ENCODE measurements at regions not wholly inside any gene's neighbourhood (a gene's known extent, or its start where the extent isn't known, plus 50 kb on each side); places are given as distances from the start of the nearest gene placed in this dataset.

- TF ChIP-seq GATA2 (IDR thresholded peaks at IDR 0.05; ENCODE audit: low read depth, low read length): no peak
- no peak for TF ChIP-seq GATA3 (IDR thresholded peaks at IDR 0.05; ENCODE audit: low read depth, low read length)
Observed at GRCh38 chr13:34107806-34108205, 289.9 kb downstream of the RFC3 start.

GRCh38 chr13:34108410-34108809 lies 290.5 kb downstream of the RFC3 start:
- TF ChIP-seq GATA2 (IDR thresholded peaks at IDR 0.05; ENCODE audit: low read depth, low read length) (no peak), GATA3 (IDR thresholded peaks at IDR 0.05; ENCODE audit: low read depth, low read length) (no peak)

DNA sequence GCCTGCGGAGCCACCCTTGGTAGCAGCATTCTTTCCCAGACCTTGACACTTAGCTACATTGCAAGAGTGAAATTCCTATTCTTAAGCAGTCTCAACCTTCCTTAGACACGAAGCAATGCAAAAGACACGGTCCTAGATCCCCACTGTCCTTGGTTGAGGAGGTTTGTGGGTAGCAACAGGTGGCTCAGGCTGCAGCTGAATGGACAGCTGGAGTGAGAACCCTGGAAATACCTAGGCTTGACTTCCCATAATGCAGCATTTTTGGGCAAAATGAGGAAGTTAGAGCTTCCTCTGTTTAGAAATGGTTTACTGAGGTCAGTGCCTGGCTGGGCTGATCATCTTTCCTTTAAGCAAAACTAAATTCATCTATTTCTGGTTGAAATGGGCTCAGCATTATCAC lies 296.6 kb downstream of the RFC3 start:
- TF ChIP-seq GATA2 (IDR thresholded peaks at IDR 0.05; ENCODE audit: low read depth, low read length): no peak
- no peak for TF ChIP-seq GATA3 (IDR thresholded peaks at IDR 0.05; ENCODE audit: low read depth, low read length)

DNA sequence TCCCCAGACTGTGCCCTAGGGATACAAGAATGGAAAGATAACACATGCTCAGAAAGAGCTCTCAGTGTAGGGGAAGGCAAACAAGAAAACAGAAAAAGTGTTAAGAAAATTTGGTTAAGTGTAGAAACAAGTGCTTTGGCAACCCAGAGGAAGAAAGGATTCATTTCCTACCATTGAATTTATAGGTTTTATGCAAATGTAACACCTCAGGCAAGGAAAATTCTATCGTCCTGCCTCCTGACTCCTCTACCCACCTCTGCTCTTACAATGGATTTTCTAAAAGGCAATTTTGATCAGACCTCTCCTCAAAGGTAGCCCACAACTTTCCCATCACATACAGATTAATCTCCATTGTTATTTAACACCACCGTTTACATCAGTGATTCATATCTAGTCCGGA lies 298.7 kb downstream of the RFC3 start:
- TF ChIP-seq GATA2 (IDR thresholded peaks at IDR 0.05; ENCODE audit: low read depth, low read length) (no peak), GATA3 (IDR thresholded peaks at IDR 0.05; ENCODE audit: low read depth, low read length) (no peak)

- TF ChIP-seq GATA2 (IDR thresholded peaks at IDR 0.05; ENCODE audit: low read depth, low read length) (no peak), GATA3 (IDR thresholded peaks at IDR 0.05; ENCODE audit: low read depth, low read length) (no peak)
Observed at GRCh38 chr13:34124666-34125306, 306.8 kb downstream of the RFC3 start.

GRCh38 chr13:34127523-34127922 lies 309.6 kb downstream of the RFC3 start:
- no peak for TF ChIP-seq GATA2 (IDR thresholded peaks at IDR 0.05; ENCODE audit: low read depth, low read length)
- no peak for TF ChIP-seq GATA3 (IDR thresholded peaks at IDR 0.05; ENCODE audit: low read depth, low read length)

DNA sequence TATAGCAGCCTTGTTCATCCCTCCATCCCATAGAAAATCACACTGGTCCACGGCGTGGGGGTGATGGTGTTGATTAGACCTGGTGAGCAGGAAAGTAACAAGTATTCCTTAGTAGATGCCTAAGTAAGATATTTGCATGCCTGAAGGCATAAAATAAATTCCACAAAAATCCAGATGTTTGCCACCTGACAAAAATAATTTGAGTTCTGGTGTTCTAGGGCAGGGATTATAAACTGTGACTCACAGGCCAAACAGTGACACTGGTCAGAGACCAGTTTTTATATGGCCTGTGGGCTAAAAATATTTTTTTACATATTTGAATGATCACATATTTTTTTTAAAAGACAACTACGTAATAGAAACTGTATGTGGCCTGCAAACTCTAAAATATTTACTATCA lies 310.7 kb downstream of the RFC3 start:
- TF ChIP-seq GATA2 (IDR thresholded peaks at IDR 0.05; ENCODE audit: low read depth, low read length): no peak
- TF ChIP-seq GATA3 (IDR thresholded peaks at IDR 0.05; ENCODE audit: low read depth, low read length): no peak

GRCh38 chr13:34129436-34129835 lies 311.5 kb downstream of the RFC3 start:
- no peak for TF ChIP-seq GATA2 (IDR thresholded peaks at IDR 0.05; ENCODE audit: low read depth, low read length)
- no peak for TF ChIP-seq GATA3 (IDR thresholded peaks at IDR 0.05; ENCODE audit: low read depth, low read length)

- TF ChIP-seq GATA3 (IDR thresholded peaks at IDR 0.05; ENCODE audit: low read depth, low read length) (no peak), GATA2 (IDR thresholded peaks at IDR 0.05; ENCODE audit: low read depth, low read length) (no peak)
Observed at GRCh38 chr13:34137200-34137599, 319.3 kb downstream of the RFC3 start.

DNA sequence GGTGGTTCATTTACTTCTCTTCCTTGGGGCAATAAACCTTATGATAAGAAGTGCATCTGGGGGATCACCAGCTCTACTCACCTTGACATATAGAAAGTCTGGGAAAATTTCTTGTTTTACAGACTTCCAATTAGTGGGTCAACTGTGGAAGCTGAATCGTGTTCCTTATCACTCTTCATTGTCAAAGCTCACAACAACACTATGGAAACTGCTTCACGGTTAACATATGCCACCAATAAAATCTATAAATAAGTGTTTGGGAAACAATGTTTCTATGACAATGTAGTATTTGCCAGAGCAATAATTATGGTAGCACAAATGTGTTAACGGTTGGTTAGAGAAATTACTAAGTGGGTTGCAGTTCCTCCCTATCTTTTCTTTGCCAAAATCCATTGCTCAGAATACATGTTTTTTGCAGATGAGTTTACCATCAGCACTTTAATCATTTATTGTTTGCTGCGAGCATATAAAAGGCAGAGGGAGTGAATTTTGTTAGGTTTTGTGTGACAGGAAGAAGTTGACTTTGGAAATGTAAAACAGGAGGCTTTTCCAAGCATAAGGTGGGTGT lies 321.8 kb downstream of the RFC3 start:
- no peak for TF ChIP-seq GATA3 (IDR thresholded peaks at IDR 0.05; ENCODE audit: low read depth, low read length)
- TF ChIP-seq GATA2 (IDR thresholded peaks at IDR 0.05; ENCODE audit: low read depth, low read length): no peak

- TF ChIP-seq GATA2 (IDR thresholded peaks at IDR 0.05; ENCODE audit: low read depth, low read length) (no peak), GATA3 (IDR thresholded peaks at IDR 0.05; ENCODE audit: low read depth, low read length) (no peak)
Observed at GRCh38 chr13:34143637-34144036, 325.7 kb downstream of the RFC3 start.

- TF ChIP-seq GATA2 (IDR thresholded peaks at IDR 0.05; ENCODE audit: low read depth, low read length): no peak
- no peak for TF ChIP-seq GATA3 (IDR thresholded peaks at IDR 0.05; ENCODE audit: low read depth, low read length)
Observed at GRCh38 chr13:34144142-34144541, 326.2 kb downstream of the RFC3 start.

GRCh38 chr13:34145061-34145460 lies 327.1 kb downstream of the RFC3 start:
- TF ChIP-seq GATA2 (IDR thresholded peaks at IDR 0.05; ENCODE audit: low read depth, low read length): no peak
- no peak for TF ChIP-seq GATA3 (IDR thresholded peaks at IDR 0.05; ENCODE audit: low read depth, low read length)

GRCh38 chr13:34148359-34148758 lies 330.4 kb downstream of the RFC3 start:
- TF ChIP-seq GATA2 (IDR thresholded peaks at IDR 0.05; ENCODE audit: low read depth, low read length): no peak
- no peak for TF ChIP-seq GATA3 (IDR thresholded peaks at IDR 0.05; ENCODE audit: low read depth, low read length)

- no peak for TF ChIP-seq GATA3 (IDR thresholded peaks at IDR 0.05; ENCODE audit: low read depth, low read length)
- TF ChIP-seq GATA2 (IDR thresholded peaks at IDR 0.05; ENCODE audit: low read depth, low read length): no peak
Observed at GRCh38 chr13:34151885-34152284, 333.9 kb downstream of the RFC3 start.

Measured in SH-SY5Y (cell line).